H9 (cell line): ENCODE measurements at regions not wholly inside any gene's neighbourhood (a gene's known extent, or its start where the extent isn't known, plus 50 kb on each side); places are given as distances from the start of the nearest gene placed in this dataset.

ENCODE experiments used
- DNase-seq: peaks from one replicate; pipeline ENCODE4 v3.0.0-alpha.2; 2017
- H2AFZ ChIP-seq: one replicate; pipeline ENCODE4 v1.6.1; 2013; ENCODE audit warnings: mild to moderate bottlenecking, low read length, control low read depth, moderate library complexity
- H2AK5ac ChIP-seq: 2 replicates; pipeline ENCODE4 v1.6.1; 2013; ENCODE audit warnings: low read length, control low read depth, mixed read lengths; ENCODE audit not compliant: insufficient read length
- H2BK120ac ChIP-seq: one replicate; pipeline ENCODE4 v1.6.1; 2013; ENCODE audit warnings: low read depth, mild to moderate bottlenecking, low read length, control low read depth, inconsistent platforms; ENCODE audit not compliant: poor library complexity, severe bottlenecking
- H2BK12ac ChIP-seq: 2 replicates; pipeline ENCODE4 v1.6.1; 2013; ENCODE audit warnings: low read length, control low read depth, mixed read lengths, low read depth; ENCODE audit not compliant: insufficient read length
- H2BK15ac ChIP-seq: 2 replicates; pipeline ENCODE4 v1.6.1; 2013; ENCODE audit warnings: low read depth, low read length, control low read depth
- H2BK20ac ChIP-seq: one replicate; pipeline ENCODE4 v1.6.1; 2013; ENCODE audit warnings: low read depth, mild to moderate bottlenecking, low read length, control low read depth, inconsistent platforms; ENCODE audit not compliant: poor library complexity, severe bottlenecking
- H2BK5ac ChIP-seq: 2 replicates; pipeline ENCODE4 v1.6.1; 2013; ENCODE audit warnings: low read length, control low read depth, mixed read lengths; ENCODE audit not compliant: insufficient read length
- H3K14ac ChIP-seq: 2 replicates; pipeline ENCODE4 v1.6.1; 2013; ENCODE audit warnings: low read length, control low read depth; ENCODE audit not compliant: insufficient read depth
- H3K18ac ChIP-seq: 2 replicates; pipeline ENCODE4 v1.6.1; 2013; ENCODE audit warnings: low read depth, mild to moderate bottlenecking, mixed read lengths, low read length, control low read depth; ENCODE audit not compliant: insufficient read length
- H3K23ac ChIP-seq: 2 replicates; pipeline ENCODE4 v1.6.1; 2013; ENCODE audit warnings: low read length, control low read depth, mixed read lengths, low read depth; ENCODE audit not compliant: insufficient read length
- H3K23me2 ChIP-seq: 2 replicates; pipeline ENCODE4 v1.6.1; 2013; ENCODE audit warnings: low read depth, mild to moderate bottlenecking, mixed read lengths, low read length, control low read depth; ENCODE audit not compliant: insufficient read length, poor library complexity, severe bottlenecking
- H3K27ac ChIP-seq: 2 replicates; pipeline ENCODE4 v1.5.1; 2013; ENCODE audit warnings: low read length, control low read depth, mixed read lengths, low read depth; ENCODE audit not compliant: insufficient read length
- H3K27me3 ChIP-seq: 2 replicates; pipeline ENCODE4 v1.6.1; 2013; ENCODE audit warnings: low read length, control low read depth, inconsistent platforms; ENCODE audit not compliant: insufficient read depth
- H3K4ac ChIP-seq: 2 replicates; pipeline ENCODE4 v1.6.1; 2013; ENCODE audit warnings: low read depth, mild to moderate bottlenecking, control low read depth, inconsistent platforms, low read length, moderate library complexity
- H3K4me1 ChIP-seq: 2 replicates; pipeline ENCODE4 v1.6.1; 2013; ENCODE audit warnings: low read length, control low read depth, inconsistent platforms; ENCODE audit not compliant: insufficient read depth
- H3K4me2 ChIP-seq: 2 replicates; pipeline ENCODE4 v1.6.1; 2013; ENCODE audit warnings: low read length, control low read depth, mixed read lengths; ENCODE audit not compliant: insufficient read length, insufficient read depth
- H3K56ac ChIP-seq: 2 replicates; pipeline ENCODE4 v1.6.1; 2013; ENCODE audit warnings: low read depth, mild to moderate bottlenecking, mixed read lengths, low read length, control low read depth; ENCODE audit not compliant: insufficient read length
- H3K79me1 ChIP-seq: 2 replicates; pipeline ENCODE4 v1.6.1; 2013; ENCODE audit warnings: low read depth, mild to moderate bottlenecking, moderate library complexity, low read length, control low read depth, inconsistent platforms; ENCODE audit not compliant: insufficient read depth, poor library complexity, severe bottlenecking
- H3K79me2 ChIP-seq: 2 replicates; pipeline ENCODE4 v1.6.1; 2013; ENCODE audit warnings: low read length, control low read depth, inconsistent platforms; ENCODE audit not compliant: insufficient read depth
- H3K9ac ChIP-seq: 2 replicates; pipeline ENCODE4 v1.6.1; 2013; ENCODE audit warnings: low read length, control low read depth, mixed read lengths; ENCODE audit not compliant: insufficient read length; ENCODE audit errors: extremely low read depth
- H3K9me3 ChIP-seq: one replicate; pipeline ENCODE4 v1.6.1; 2013; ENCODE audit warnings: low read depth, low read length, inconsistent platforms; ENCODE audit not compliant: control insufficient read depth
- H3T11ph ChIP-seq: one replicate; pipeline ENCODE4 v1.6.1; 2013; ENCODE audit warnings: mild to moderate bottlenecking, low read length, control low read depth, inconsistent platforms
- H4K20me1 ChIP-seq: one replicate; pipeline ENCODE4 v1.6.1; 2013; ENCODE audit not compliant: control insufficient read depth, insufficient read length, insufficient read depth
- H4K5ac ChIP-seq: 2 replicates; pipeline ENCODE4 v1.6.1; 2013; ENCODE audit warnings: low read depth, mild to moderate bottlenecking, mixed read lengths, low read length, control low read depth; ENCODE audit not compliant: insufficient read length
- H4K8ac ChIP-seq: replicated peaks from 2 replicates; pipeline ENCODE4 v1.6.1; 2013; ENCODE audit warnings: low read length, control low read depth, mixed read lengths, low read depth; ENCODE audit not compliant: insufficient read length
- H4K91ac ChIP-seq: 2 replicates; pipeline ENCODE4 v1.6.1; 2013; ENCODE audit warnings: low read depth, mild to moderate bottlenecking, moderate library complexity, mixed read lengths, low read length, control low read depth; ENCODE audit not compliant: insufficient read length
- H3K27ac Mint-ChIP-seq, 3 experiments: 2 replicates in 2 of 3; 3 replicates in 1 of 3; pipeline ENCODE4 v1.8.0; 2020 to 2021; ENCODE audit warnings: mixed read lengths in 3 of 3, mild to moderate bottlenecking in 1 of 3, moderate library complexity in 1 of 3
- H3K27me3 Mint-ChIP-seq: 2 replicates; pipeline ENCODE4 v1.8.0; 2021; ENCODE audit warnings: low read depth, mild to moderate bottlenecking, moderate library complexity, mixed read lengths
- H3K36me3 Mint-ChIP-seq, 3 experiments: 2 replicates in 2 of 3; 3 replicates in 1 of 3; pipeline ENCODE4 v1.8.0; 2020 to 2021; ENCODE audit warnings: low read depth in 3 of 3, mixed read lengths in 3 of 3; ENCODE audit not compliant: insufficient read depth in 1 of 3
- H3K4me1 Mint-ChIP-seq, 2 experiments: 2 replicates each; pipeline ENCODE4 v1.8.0; 2020; ENCODE audit warnings: mixed read lengths in 2 of 2
- H3K4me3 Mint-ChIP-seq, 2 experiments: 2 replicates in 1 of 2; 3 replicates in 1 of 2; pipeline ENCODE4 v1.8.0; 2020 to 2021; ENCODE audit warnings: mild to moderate bottlenecking in 2 of 2, mixed read lengths in 2 of 2, moderate library complexity in 1 of 2
- H3K9me3 Mint-ChIP-seq, 2 experiments: 2 replicates in 1 of 2; 3 replicates in 1 of 2; pipeline ENCODE4 v1.8.0; 2020; ENCODE audit warnings: mild to moderate bottlenecking in 2 of 2, mixed read lengths in 2 of 2, moderate library complexity in 1 of 2
- CTCF ChIP-seq: fragments of 200-600 bp; sonication (generic); conservative IDR thresholded peaks from 3 replicates; pipeline ENCODE4 v1.8.0; 2021; ENCODE audit warnings: antibody characterized with exemption, mild to moderate bottlenecking
- WGBS: extraction: QIAGEN DNeasy Blood & Tissue Kit; methylation state at CpG from one replicate; pipeline ENCODE4 v1.1.7; 2013; ENCODE audit warnings: missing lambda C conversion rate, low lambda C conversion rate, mixed read lengths; ENCODE audit not compliant: insufficient read length; ENCODE audit errors: extremely low coverage; 5-methylcytosine and 5-hydroxymethylcytosine counted together

- H3K23me2 ChIP-seq = no peaks in the 10 kb centered on the region
Measured at GRCh38 chr1:30012455-30013440, 710.6 kb downstream of the MATN1 start.

More at GRCh38 chr1:30012455-30013440, 710.6 kb downstream of the MATN1 start:
- Mint-ChIP-seq H3K9me3 (peaks cover 12 to 16% of the 10 kb centered on the region in 2 experiments), H3K4me1 (peaks cover 13 to 19% of the 10 kb centered on the region in 2 experiments), H3K27me3 (peaks cover 2% of the 10 kb centered on the region), H3K4me3 (no peak overlapping the region), H3K27ac (peak overlapping the region in 1 of 3 experiments; percentile 21; a peak in 3 of 7 replicates), H3K36me3 (peaks cover 0 to 13% (median 2%) of the 10 kb centered on the region in 3 experiments; a peak in 5 of 7 replicates)
- Histone ChIP-seq H3K4ac (no peak overlapping the region), H3K23ac (no peak overlapping the region), H3K18ac (no peak overlapping the region), H3K79me2 (no peaks in the 10 kb centered on the region), H3K4me2 (no peak overlapping the region), H4K5ac (no peak overlapping the region), H4K20me1 (no peaks in the 10 kb centered on the region), H2BK15ac (no peak overlapping the region), H4K8ac (no peak overlapping the region), H3K14ac (no peak overlapping the region), H2AK5ac (no peak overlapping the region), H3K27me3 (no peaks in the 10 kb centered on the region), H2BK20ac (no peak overlapping the region), H2AFZ (no peak overlapping the region), H3K9me3 (no peaks in the 10 kb centered on the region), H2BK120ac (no peak overlapping the region), H3K9ac (no peak overlapping the region), H3T11ph (no peak overlapping the region), H3K27ac (no peak overlapping the region), H3K56ac (no peak overlapping the region), H4K91ac (no peak overlapping the region), H3K4me1 (no peaks in the 10 kb centered on the region), H2BK5ac (no peak overlapping the region), H2BK12ac (no peak overlapping the region), H3K79me1 (no peaks in the 10 kb centered on the region)
- no peak for DNase-seq
- WGBS = no CpG with 5 or more reads among the region's 7 CpGs
- no peak for TF ChIP-seq CTCF
